PFSK-1 (cell line): ENCODE measurements at regions not wholly inside any gene's neighbourhood (a gene's known extent, or its start where the extent isn't known, plus 50 kb on each side); places are given as distances from the start of the nearest gene placed in this dataset.

Source experiments
- FOXP2 ChIP-seq: optimal IDR thresholded peaks from 2 replicates; pipeline ENCODE3; 2011; ENCODE audit warnings: borderline replicate concordance, control low read depth, inconsistent platforms; ENCODE audit not compliant: insufficient read depth; ENCODE audit errors: extremely low read length, extremely low read depth
- POLR2AphosphoS5 ChIP-seq: IDR thresholded peaks from 2 replicates; pipeline ENCODE4 v1.6.1; 2012; ENCODE audit warnings: low read depth, mild to moderate bottlenecking, control low read depth, low read length, moderate library complexity
- SIN3A ChIP-seq: IDR thresholded peaks from 2 replicates; pipeline ENCODE4 v1.6.1; 2012; ENCODE audit warnings: mild to moderate bottlenecking, low read length, moderate library complexity, borderline replicate concordance; ENCODE audit not compliant: insufficient read depth
- TAF1 ChIP-seq: IDR thresholded peaks from 2 replicates; pipeline ENCODE4 v1.6.1; 2012; ENCODE audit warnings: low read length, control low read depth, borderline replicate concordance; ENCODE audit not compliant: insufficient read depth
- TF ChIP-seq, protein P1 (sequence below), 2 experiments: IDR thresholded peaks; 2 replicates each; pipeline versions ENCODE4 v1.6.1 to v1.8.0; 2011 to 2012; ENCODE audit warnings: low read depth in 2 of 2, low read length in 2 of 2, control low read depth in 1 of 2, inconsistent platforms in 1 of 2, mild to moderate bottlenecking in 1 of 2, moderate library complexity in 1 of 2; ENCODE audit not compliant: insufficient read depth in 1 of 2

DNA sequence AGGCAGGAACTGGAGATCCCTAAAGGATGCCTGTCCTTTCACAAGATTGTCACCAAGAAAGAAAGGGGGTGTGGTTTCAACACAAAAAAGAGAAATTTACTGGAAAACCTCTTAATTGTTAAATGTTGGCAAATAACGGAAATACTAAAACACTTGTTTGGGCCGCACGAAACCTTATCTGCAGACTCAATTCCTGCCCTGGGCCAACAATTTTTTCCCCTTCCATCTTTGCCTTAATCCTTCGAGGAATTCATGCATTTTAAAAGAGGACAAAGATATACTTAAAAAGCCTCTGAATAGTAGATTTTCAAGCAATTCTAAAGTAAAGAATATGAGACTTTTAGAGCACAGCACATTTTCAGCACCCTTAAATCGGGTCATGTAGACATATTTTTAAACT is 366.2 kb downstream of the DUSP6 start:
- TF ChIP-seq TAF1, result no peak
- TF ChIP-seq POLR2AphosphoS5, result no peak
- no peak for TF ChIP-seq FOXP2

DNA sequence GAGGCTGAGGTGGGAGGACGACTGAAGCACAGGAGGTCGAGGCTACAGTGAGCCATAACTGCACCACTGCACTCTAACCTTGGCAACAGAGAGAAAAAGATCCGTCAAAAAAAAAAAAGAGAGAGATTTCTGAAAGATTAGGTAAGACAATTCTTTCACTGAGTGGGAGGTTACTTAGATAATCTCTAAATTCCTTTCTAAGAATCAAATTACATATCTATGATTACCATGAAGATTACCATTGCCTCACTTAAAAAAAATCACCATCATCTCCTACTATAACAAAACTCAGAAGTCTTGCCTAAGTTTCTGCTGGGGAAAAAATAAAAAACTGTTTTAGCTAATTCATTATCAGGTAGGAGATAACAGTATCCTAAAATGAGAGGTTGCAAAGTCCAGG is 366.7 kb downstream of the DUSP6 start:
- TF ChIP-seq FOXP2 (no peak), SIN3A (no peak), TAF1 (no peak), POLR2AphosphoS5 (no peak)
- TF ChIP-seq, protein P1, sequence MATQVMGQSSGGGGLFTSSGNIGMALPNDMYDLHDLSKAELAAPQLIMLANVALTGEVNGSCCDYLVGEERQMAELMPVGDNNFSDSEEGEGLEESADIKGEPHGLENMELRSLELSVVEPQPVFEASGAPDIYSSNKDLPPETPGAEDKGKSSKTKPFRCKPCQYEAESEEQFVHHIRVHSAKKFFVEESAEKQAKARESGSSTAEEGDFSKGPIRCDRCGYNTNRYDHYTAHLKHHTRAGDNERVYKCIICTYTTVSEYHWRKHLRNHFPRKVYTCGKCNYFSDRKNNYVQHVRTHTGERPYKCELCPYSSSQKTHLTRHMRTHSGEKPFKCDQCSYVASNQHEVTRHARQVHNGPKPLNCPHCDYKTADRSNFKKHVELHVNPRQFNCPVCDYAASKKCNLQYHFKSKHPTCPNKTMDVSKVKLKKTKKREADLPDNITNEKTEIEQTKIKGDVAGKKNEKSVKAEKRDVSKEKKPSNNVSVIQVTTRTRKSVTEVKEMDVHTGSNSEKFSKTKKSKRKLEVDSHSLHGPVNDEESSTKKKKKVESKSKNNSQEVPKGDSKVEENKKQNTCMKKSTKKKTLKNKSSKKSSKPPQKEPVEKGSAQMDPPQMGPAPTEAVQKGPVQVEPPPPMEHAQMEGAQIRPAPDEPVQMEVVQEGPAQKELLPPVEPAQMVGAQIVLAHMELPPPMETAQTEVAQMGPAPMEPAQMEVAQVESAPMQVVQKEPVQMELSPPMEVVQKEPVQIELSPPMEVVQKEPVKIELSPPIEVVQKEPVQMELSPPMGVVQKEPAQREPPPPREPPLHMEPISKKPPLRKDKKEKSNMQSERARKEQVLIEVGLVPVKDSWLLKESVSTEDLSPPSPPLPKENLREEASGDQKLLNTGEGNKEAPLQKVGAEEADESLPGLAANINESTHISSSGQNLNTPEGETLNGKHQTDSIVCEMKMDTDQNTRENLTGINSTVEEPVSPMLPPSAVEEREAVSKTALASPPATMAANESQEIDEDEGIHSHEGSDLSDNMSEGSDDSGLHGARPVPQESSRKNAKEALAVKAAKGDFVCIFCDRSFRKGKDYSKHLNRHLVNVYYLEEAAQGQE (IDR thresholded peaks at IDR 0.05; ENCODE audit: insufficient read depth in 1 of 2, low read depth in 2 of 2, low read length in 2 of 2), result no peak

DNA sequence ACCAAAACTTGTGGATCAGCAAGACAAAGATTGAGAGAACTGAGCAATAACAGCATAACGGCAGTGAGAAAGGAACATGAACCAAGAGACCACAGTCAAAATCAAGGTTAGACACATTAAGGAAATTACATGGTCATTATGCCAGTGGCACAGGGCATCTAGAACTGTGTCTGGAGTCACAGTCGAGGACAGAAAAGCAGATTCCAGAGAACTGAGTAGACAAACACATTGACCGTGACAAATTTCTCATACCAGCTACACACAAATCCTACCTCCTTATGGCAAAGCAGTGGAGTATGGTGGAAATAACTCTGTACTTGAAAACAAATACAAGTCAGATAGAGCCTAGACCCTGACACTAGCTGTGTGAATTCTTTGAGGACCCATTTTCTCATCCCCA is 367.3 kb downstream of the DUSP6 start:
- no peak for TF ChIP-seq FOXP2
- TF ChIP-seq POLR2AphosphoS5, result no peak
- TF ChIP-seq TAF1, result no peak
- TF ChIP-seq SIN3A, result no peak
- TF ChIP-seq, protein P1 (IDR thresholded peaks at IDR 0.05; ENCODE audit: insufficient read depth in 1 of 2, low read depth in 2 of 2, low read length in 2 of 2), result no peak

DNA sequence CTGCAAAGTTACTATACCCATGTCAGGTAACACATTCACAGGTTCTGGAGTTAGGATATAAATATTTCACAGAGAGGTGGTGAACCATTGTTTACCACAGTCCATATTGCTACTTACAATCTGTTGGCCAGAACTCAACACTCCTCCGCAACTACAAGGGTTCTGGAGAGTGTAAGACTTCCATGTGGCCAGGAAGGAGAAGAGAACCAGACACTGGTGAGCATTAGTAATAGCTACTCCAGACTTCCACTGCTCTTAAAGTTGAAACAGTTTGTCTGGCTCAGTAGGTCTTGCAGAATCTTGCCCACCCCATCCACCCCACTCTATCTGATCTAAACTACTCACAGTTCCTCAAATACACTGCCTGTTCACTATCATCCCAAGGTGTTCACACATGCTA is 369.6 kb downstream of the DUSP6 start:
- TF ChIP-seq POLR2AphosphoS5 (no peak), SIN3A (no peak), TAF1 (no peak), FOXP2 (no peak)
- TF ChIP-seq, protein P1 (IDR thresholded peaks at IDR 0.05; ENCODE audit: insufficient read depth in 1 of 2, low read depth in 2 of 2, low read length in 2 of 2), result no peak

DNA sequence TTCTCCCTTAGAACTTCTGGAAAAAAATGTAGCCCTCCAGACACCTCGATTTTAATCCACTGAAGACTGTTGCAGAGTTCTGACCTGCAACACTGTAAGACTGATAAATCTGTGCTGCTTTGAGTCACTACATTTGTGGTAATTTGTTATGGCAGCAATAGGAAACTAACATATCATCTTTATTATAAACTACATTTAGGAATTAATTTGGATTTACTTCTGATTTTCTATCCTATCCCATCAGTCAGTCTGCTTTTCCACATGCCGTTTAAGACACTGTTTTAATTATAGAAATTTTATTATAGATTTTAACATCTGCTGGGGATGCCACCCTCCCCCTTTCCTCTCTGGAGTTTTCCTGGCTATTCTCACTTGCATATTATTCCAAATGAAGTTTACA is 375.2 kb downstream of the DUSP6 start:
- TF ChIP-seq SIN3A (no peak), TAF1 (no peak), POLR2AphosphoS5 (no peak), FOXP2 (no peak)
- TF ChIP-seq, protein P1 (IDR thresholded peaks at IDR 0.05; ENCODE audit: insufficient read depth in 1 of 2, low read depth in 2 of 2, low read length in 2 of 2), result no peak
